Neural cell (in vitro differentiated cells): ENCODE measurements at regions not wholly inside any gene's neighbourhood (a gene's known extent, or its start where the extent isn't known, plus 50 kb on each side); places are given as distances from the start of the nearest gene placed in this dataset.

Experiments used
- EP300 ChIP-seq: fragments of 450-650 bp; conservative IDR thresholded peaks from 2 replicates; pipeline ENCODE4 v1.6.1; 2014; ENCODE audit warnings: antibody characterized with exemption, mild to moderate bottlenecking, moderate library complexity; ENCODE audit not compliant: poor library complexity, severe bottlenecking
- EZH2 ChIP-seq: fragments of 200-600, 300-800 bp; shearing (Covaris generic), sonication (generic); IDR thresholded peaks from 2 replicates; pipeline ENCODE4 v1.6.1; 2014; ENCODE audit warnings: antibody characterized with exemption, low read length, borderline replicate concordance, mild to moderate bottlenecking; ENCODE audit not compliant: insufficient read depth, poor library complexity, severe bottlenecking
- MXI1 ChIP-seq: fragments of 450-650 bp; conservative IDR thresholded peaks from 2 replicates; pipeline ENCODE4 v1.6.1; 2014; ENCODE audit warnings: antibody characterized with exemption, mild to moderate bottlenecking; ENCODE audit not compliant: poor library complexity, severe bottlenecking
- POLR2AphosphoS5 ChIP-seq: IDR thresholded peaks from 2 replicates; pipeline ENCODE4 v1.6.1; 2012
- RAD21 ChIP-seq: fragments of 450-650 bp; conservative IDR thresholded peaks from 2 replicates; pipeline ENCODE4 v1.6.1; 2014; ENCODE audit warnings: antibody characterized with exemption, mild to moderate bottlenecking, moderate library complexity
- SMC3 ChIP-seq: fragments of 450-650 bp; conservative IDR thresholded peaks from 2 replicates; pipeline ENCODE4 v1.6.1; 2014; ENCODE audit warnings: antibody characterized with exemption, mild to moderate bottlenecking, moderate library complexity; ENCODE audit not compliant: poor library complexity
- TF ChIP-seq, protein P1 (sequence below): fragments of 450-650 bp; IDR thresholded peaks from 2 replicates; pipeline ENCODE4 v1.5.1; 2014; ENCODE audit warnings: antibody characterized with exemption, mild to moderate bottlenecking, moderate library complexity; ENCODE audit not compliant: poor library complexity, severe bottlenecking
- TF ChIP-seq, protein P2 (sequence below): IDR thresholded peaks from 2 replicates; pipeline ENCODE4 v1.6.1; 2012; ENCODE audit warnings: borderline replicate concordance

DNA sequence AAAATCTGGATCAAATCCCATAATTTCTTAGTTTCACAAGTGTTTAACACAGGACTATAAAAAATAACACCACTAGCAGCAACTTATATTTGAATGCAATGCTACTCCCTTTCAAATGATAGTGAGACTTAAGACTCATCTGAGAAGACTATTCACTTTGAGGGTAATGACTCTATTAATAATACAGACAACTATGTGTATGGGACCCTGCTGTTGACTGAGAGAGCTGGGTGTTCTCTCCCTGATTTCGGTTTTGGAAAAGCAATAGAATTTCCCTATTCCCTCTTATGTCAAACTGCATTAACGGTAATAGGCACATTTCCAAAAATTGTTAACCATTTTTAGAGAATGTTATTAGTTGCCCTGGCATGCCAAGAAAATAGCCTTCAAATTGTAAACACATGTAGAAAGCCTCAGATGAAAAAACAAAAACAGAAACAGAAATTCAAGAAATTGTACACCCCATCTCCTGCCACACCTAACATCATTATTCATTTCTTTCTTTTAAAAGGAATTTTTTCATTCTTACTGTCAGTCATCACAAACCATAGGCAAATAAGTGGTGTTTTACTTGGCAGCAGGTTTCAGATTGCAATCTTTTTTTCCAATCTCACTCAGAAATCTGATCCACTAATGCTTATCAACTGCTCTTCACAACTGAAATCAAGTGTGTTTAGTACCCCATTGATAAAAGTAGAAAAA is 153.7 kb downstream of the TFPI2 start:
- TF ChIP-seq POLR2AphosphoS5 = no peak
- TF ChIP-seq, protein P1, sequence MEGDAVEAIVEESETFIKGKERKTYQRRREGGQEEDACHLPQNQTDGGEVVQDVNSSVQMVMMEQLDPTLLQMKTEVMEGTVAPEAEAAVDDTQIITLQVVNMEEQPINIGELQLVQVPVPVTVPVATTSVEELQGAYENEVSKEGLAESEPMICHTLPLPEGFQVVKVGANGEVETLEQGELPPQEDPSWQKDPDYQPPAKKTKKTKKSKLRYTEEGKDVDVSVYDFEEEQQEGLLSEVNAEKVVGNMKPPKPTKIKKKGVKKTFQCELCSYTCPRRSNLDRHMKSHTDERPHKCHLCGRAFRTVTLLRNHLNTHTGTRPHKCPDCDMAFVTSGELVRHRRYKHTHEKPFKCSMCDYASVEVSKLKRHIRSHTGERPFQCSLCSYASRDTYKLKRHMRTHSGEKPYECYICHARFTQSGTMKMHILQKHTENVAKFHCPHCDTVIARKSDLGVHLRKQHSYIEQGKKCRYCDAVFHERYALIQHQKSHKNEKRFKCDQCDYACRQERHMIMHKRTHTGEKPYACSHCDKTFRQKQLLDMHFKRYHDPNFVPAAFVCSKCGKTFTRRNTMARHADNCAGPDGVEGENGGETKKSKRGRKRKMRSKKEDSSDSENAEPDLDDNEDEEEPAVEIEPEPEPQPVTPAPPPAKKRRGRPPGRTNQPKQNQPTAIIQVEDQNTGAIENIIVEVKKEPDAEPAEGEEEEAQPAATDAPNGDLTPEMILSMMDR = no peak
- no peak for TF ChIP-seq MXI1
- TF ChIP-seq EP300 = no peak
- TF ChIP-seq, protein P2, sequence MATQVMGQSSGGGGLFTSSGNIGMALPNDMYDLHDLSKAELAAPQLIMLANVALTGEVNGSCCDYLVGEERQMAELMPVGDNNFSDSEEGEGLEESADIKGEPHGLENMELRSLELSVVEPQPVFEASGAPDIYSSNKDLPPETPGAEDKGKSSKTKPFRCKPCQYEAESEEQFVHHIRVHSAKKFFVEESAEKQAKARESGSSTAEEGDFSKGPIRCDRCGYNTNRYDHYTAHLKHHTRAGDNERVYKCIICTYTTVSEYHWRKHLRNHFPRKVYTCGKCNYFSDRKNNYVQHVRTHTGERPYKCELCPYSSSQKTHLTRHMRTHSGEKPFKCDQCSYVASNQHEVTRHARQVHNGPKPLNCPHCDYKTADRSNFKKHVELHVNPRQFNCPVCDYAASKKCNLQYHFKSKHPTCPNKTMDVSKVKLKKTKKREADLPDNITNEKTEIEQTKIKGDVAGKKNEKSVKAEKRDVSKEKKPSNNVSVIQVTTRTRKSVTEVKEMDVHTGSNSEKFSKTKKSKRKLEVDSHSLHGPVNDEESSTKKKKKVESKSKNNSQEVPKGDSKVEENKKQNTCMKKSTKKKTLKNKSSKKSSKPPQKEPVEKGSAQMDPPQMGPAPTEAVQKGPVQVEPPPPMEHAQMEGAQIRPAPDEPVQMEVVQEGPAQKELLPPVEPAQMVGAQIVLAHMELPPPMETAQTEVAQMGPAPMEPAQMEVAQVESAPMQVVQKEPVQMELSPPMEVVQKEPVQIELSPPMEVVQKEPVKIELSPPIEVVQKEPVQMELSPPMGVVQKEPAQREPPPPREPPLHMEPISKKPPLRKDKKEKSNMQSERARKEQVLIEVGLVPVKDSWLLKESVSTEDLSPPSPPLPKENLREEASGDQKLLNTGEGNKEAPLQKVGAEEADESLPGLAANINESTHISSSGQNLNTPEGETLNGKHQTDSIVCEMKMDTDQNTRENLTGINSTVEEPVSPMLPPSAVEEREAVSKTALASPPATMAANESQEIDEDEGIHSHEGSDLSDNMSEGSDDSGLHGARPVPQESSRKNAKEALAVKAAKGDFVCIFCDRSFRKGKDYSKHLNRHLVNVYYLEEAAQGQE = no peak
- no peak for TF ChIP-seq SMC3
- no peak for TF ChIP-seq EZH2
- TF ChIP-seq RAD21 = no peak
